ENCODE measurements at regions not wholly inside any gene's neighbourhood (a gene's known extent, or its start where the extent isn't known, plus 50 kb on each side); places are given as distances from the start of the nearest gene placed in this dataset.

DNA sequence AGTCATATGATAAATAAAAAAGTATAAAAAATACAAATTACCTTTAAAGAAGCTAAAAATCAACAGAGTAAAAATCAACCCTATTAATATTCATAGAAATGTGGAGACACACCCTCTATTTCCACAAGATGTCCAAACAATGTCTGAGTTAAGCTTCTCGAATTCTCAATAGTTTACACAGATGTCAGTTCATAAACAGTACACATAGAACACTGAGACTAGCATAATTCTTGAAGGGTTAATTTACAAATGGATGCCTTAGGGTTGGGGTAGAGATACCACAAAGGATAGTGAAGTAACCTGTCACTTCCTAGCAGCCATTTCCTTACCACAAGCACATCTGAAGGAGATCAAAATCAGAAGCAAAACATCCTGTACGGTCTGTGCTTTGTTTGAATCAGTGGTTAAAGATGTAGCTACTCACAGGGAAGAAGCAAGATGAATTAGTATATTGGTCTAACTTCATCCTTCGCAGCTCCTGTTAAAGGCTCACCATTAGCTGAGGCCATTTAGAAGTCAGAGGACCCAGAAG lies 2393.9 kb downstream of the ARAP2 start:
- TF ChIP-seq, protein P1, sequence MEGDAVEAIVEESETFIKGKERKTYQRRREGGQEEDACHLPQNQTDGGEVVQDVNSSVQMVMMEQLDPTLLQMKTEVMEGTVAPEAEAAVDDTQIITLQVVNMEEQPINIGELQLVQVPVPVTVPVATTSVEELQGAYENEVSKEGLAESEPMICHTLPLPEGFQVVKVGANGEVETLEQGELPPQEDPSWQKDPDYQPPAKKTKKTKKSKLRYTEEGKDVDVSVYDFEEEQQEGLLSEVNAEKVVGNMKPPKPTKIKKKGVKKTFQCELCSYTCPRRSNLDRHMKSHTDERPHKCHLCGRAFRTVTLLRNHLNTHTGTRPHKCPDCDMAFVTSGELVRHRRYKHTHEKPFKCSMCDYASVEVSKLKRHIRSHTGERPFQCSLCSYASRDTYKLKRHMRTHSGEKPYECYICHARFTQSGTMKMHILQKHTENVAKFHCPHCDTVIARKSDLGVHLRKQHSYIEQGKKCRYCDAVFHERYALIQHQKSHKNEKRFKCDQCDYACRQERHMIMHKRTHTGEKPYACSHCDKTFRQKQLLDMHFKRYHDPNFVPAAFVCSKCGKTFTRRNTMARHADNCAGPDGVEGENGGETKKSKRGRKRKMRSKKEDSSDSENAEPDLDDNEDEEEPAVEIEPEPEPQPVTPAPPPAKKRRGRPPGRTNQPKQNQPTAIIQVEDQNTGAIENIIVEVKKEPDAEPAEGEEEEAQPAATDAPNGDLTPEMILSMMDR (IDR thresholded peaks at IDR 0.05): no peak
- TF ChIP-seq POLR2A (IDR thresholded peaks at IDR 0.05) (no peak), EP300 (IDR thresholded peaks at IDR 0.05) (no peak)
